ENCODE measurements at regions not wholly inside any gene's neighbourhood (a gene's known extent, or its start where the extent isn't known, plus 50 kb on each side); places are given as distances from the start of the nearest gene placed in this dataset.

DNA sequence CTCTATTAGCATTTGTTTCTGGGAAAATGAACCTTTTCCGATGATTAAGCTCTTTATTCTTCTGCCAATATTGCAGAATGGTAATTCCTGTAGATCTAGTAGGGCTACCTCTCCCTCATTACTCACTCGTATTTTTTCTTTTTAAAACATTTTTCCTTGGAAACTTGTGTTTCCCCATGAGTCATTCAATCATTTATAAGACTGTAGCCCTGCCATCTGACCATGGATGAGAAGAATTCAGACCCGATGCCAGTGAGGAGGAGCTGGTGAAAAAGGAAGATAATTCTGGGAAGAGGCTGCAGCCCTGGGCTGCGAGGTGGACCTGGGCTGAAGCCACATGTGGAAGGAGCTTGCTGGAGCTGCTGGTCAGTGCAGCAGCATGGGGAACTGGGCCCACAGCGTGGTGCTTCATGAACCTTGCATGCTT is 242.8 kb downstream of the KLF6 start:
- no peak for DNase-seq (ENCODE audit: low read depth)

DNA sequence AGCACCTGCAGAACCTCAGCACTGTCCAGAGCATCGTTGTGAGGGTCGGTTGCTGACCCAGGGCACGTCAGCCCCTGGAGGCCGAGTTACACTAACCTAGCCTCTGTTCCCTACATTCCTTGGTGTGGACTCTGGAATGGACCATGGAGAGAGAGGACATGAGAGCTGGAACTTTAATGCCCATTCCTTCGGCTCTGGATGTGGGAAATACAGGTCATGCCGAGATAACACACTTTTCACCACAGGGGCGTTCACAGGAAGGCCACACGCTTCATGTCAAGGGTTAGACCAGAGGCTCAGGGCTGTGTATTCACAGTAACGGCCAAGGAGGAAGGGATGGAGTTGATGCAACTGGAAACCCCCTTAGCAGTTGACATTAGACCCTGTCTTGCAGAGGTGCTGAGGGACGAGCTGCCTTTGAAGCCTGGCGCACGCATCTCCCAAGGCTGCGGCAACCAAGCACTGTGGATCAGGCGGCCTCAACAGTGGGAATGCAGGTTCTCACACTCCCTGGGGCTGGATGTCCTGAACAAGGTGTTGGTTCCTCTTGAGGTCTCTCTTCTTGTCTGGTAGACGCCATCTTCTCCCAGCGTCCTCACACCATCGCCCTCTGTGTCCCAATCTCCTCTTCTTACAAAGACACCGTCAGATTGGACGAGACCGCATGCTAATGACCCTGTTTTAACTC is 245.2 kb downstream of the KLF6 start:
- no peak for DNase-seq (ENCODE audit: low read depth)

DNA sequence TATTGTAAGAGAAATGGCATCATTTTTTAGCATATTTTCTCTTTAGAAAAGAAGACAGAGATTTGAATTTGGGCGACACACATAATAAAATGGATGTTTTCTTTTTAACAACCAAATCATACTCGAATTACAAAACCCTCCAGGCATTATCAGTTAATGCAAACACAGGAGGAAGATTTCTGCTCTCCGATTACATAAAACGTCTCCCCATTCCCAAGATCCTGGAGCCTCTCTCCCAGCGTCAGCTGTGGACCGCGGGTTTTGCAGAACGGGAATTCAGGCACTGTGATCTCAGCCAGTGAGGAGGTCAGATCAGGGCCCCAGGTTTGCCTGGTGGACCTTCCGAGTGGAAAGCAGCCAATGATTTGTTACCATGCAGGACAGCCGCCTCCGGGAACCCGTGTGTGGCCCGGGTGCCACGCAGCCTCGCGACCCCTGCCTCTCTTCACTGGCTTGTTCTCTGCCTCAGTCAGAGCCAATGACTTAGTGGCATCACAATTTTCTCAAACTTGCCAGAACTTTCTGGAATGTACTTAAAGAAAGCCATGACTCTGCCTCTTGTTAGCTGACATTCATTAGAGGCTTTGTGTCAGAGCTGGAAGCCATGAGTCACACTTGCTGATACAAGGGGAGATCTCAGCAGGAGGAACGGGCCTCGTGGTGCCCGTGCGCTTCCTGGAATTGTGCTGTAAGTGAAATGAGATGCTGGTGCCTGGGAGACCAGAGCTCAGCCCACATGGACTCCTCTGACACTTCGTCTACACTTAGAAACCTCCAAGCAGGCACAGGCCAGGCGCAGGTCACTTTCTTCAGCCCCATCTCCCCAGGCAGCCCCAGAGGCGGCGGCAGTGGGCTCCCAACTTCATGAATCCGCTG is 246.1 kb downstream of the KLF6 start:
- no peak for DNase-seq (ENCODE audit: low read depth)

DNA sequence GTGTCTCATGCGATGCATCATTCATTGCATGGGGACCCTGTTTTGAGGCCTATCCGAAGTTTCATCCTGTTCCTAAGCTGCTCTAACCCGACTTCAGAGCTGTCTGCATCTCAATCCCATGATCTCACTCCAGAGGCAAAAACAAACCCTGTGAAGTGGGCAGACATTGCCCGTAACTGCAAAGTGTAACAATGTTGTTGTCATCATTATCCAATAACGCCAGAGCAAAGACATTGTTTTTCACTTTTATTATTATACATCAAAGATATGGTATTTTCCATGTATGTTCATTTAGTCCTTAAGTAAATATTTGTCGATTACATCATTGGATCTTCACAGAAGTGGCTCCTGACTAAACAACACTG is 246.7 kb downstream of the KLF6 start:
- no peak for DNase-seq (ENCODE audit: low read depth)

DNA sequence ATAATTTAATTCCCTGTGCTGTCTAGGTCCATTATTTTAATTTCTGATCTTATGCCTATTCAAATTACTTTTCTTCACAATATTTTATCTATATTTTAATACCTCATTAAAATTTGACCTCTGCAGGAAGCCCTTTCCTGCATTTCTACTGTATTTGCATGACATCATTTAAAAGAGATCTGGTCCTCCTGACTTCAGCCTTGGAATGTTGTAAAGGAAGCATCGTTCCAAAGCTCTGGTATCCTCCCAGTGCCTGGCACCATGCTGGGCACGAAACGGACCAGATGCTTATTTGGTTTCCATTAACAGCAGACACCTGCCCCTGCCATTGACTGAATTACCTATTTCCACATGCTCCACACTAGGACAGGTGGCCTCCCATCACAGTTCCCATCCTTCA is 247.5 kb downstream of the KLF6 start:
- DNase-seq (ENCODE audit: low read depth) = no peak

DNA sequence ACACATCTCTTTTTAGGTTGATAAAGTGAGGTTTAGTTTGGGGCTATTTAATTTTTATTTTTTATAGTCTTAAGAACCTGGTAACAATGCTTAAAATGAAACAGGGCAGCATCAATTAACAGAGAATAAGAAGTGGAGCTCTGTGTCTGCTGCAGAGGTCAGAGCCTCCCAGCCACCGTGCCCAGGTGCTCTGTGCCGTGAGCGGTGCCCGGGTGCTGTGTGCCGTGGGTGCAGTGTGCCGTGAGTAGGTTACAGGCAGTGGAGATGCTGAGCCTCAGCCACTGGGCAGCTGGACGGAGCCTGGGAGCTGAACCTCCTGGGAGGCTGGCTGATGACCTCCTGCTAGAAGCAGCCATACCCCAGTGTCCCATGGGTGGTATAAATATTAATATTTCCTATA is 250.0 kb downstream of the KLF6 start:
- DNase-seq (ENCODE audit: low read depth) = no peak

DNA sequence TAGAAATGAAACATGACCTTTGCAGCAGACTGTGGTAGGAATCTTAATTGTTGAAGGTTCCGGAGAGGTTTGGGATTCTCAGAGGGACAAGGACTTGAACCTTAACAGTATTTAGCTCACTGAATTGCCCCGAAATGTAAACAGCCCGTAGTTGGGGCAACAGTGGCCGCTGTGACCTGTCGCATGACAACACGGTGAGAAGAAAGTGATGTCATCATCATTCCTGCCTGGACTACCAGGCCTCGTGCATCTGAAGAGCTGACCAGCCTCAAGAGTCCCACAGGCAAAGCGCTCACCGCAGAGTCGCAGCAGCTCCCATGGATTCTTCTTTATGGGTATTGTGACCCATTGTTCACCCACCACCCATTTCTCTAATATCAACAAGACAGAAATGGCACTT is 250.6 kb downstream of the KLF6 start:
- no peak for DNase-seq (ENCODE audit: low read depth)

DNA sequence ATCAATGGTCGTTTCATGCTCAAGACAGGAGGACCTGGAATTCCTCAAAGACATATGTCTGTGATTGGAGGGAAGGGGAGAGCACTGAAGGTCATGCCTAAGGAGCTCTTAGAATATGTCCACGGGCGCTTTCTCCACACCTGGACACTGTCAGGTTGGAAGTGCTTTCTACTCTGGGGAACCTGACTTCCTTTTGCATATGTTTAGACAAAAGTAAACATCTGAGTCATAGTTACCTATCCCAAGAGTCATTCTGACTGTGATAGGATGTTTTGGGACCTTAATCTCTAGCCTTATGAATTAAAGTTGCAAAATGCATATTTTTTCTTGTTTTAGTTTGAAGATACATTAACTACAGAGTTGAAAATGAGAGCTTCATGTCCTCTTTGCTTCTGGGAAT is 251.7 kb downstream of the KLF6 start:
- no peak for DNase-seq (ENCODE audit: low read depth)

DNA sequence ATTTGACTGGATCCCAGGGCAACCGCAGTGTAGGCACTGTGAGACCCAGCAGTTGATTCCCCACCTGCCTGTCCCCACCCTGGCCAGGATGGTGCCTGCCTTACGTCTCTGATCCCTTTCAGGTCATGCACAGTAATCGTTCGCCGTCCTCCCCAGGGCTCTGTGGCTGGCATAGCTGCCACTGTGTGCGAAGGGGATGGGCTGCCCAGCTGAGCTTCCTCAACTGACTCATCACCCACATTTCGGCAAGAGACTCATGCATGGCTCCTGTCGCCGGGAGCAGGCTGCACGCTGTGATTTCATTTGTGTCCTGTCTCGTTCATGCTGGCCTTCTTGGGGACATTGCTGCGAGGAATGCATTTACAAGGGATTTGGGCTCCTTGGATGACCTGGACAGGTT is 252.4 kb downstream of the KLF6 start:
- no peak for DNase-seq (ENCODE audit: low read depth)

DNA sequence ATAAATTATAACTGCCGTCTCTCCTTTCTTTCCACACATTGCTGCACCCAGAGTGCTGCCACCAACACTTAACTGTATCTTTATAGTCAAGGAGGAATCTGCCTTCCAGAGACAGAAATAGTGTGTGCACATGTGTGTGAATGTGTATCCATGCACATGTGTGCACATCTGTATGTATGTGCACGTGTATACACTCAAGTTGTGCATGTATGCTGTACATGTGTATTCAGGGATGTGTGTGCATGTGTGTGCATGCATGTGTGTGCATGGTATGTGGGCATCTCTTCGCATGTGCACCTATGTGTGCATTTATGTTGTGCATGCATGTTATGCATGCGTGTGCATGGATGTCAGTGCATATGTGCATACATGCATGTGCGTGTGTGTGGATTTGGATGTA is 253.3 kb downstream of the KLF6 start:
- no peak for DNase-seq (ENCODE audit: low read depth)

DNA sequence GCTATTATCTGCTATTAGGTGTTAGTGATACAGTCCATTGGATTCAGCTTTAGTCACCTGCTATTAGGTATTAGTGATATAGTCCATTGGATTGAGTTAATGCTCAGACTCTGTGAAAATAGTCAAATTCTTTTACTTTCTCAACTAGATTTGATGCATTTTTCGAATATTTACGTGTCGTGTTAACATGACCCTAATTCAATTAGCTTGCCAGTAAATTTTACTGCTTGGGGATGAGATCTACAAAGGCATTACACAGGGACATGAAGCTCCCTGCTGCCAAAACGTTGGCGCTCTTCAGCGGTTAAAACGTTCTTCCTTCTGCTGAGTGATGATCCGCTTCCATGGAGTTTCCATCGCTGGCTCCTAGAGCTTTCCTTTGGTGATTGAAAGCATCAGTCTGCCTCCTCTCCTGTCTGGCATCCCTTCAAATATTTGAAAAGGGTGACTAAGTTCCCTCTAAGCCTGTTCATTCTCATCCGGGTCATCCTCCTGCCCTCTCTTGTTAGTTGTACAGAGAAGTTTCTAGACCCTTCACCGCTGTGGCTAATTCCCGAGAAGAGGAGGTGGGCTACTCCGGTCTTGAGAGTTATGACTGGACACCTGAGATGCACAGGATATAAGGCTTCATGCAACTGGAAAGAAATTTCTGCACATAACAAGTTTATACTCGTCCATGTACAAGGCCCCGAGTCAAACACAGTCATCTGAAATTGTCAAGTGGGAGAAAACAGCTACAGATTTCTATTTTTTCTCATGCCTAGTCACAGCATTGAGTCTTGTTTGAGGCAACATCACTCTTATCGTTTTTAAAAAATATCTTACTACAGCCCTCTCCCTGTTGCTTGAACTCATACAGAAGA is 254.0 kb downstream of the KLF6 start:
- no peak for DNase-seq (ENCODE audit: low read depth)

DNA sequence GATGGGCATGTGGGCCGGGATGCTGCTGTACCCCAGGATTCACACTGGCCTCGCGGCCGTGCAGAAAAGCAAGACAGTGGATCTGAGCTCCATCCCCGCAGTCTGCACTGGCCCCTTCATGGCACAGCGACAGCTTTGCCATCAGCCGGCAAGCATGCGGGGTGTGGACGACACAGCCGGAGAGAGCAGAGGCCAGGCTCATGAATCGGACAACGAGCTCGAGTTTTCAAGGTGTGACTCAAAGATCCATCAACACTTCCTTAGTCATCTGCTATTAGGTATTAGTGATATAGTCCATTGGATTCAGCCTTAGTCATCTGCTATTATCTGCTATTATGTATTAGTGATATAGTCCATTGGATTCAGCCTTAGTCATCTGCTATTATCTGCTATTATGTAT is 254.7 kb downstream of the KLF6 start:
- no peak for DNase-seq (ENCODE audit: low read depth)

DNA sequence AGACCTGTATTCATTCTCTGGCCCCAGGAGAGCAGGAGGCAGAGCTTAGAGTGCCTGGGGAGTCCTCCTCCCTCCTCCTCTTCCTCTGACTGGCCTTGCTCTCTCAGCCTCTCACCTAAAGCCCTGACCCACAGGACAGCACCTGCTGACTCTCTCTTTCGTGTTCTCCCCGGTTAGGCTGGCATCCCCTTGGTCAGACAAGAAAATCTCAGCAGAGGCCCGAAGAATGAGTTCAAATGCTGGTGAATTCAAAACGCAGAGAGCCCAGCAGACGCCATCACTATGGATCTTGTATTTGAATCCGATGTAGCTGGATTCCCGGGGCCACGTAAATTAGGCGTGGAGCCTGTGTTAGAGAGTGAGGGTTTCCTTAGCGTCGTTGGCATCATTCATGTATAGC is 255.3 kb downstream of the KLF6 start:
- no peak for DNase-seq (ENCODE audit: low read depth)

DNA sequence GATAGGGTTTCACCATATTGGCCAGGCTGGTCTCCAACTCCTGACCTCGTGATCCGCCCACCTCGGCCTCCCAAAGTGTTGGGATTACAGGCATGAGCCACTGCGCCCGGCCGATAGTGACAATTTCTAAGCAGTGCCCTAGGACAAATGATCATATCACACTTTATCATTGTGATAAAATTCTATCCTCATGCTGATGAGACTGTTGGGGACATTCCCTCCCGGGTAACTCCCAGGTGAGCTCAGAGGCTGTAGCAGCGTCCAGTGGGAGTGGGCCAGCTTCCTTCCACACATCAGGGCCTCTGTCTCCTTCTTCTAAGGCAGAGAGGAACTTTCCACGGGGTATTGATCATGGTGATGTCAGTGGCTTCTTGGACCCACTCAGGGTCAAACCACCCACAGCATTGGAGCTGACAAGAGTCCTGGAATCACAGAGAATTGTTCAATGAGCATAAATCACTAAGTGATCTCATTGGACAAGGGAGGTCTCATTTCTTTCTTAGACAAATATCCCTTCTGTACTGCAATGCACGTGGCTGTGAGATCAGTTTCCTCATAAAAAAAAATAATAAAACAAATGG is 256.1 kb downstream of the KLF6 start:
- no peak for DNase-seq (ENCODE audit: low read depth)

DNA sequence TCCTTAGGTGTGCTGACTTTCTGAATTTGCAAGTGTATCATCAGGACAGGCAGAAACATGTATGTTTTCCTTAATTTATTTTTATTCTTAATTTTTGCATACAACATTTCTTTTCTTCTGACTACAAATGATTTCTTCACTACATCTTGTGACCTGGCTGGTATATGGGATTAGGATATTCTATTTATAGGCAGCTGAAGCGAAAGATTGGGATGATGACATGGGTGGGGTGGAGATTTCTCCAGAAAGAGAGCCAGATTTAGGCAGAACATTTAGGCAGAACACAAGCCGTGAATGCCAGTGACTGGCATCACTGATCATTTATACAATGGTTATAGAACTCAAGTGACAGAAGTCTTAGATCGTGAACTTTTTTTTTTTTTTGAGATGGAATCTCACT is 256.7 kb downstream of the KLF6 start:
- no peak for DNase-seq (ENCODE audit: low read depth)

DNA sequence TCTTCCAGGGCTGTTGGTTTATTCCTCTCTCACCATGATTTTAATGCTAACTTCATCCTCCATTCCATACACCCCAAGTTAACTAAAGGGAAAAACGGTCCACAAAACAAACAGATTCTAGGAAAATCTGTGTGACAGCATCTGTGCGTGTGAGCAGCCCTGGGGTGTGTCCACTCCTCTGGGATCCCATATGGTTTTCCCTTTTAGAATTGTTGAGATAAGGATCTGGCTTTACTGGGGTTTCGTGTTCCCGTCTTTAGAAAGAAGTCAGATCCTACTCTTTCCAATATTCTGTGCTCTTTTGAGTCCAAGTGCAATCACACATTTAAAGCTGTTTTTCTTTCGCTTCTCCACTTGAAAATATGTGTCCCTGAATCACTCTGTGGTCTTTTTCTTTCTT is 257.1 kb downstream of the KLF6 start:
- peak; percentile 11 for DNase-seq (ENCODE audit: low read depth)

DNA sequence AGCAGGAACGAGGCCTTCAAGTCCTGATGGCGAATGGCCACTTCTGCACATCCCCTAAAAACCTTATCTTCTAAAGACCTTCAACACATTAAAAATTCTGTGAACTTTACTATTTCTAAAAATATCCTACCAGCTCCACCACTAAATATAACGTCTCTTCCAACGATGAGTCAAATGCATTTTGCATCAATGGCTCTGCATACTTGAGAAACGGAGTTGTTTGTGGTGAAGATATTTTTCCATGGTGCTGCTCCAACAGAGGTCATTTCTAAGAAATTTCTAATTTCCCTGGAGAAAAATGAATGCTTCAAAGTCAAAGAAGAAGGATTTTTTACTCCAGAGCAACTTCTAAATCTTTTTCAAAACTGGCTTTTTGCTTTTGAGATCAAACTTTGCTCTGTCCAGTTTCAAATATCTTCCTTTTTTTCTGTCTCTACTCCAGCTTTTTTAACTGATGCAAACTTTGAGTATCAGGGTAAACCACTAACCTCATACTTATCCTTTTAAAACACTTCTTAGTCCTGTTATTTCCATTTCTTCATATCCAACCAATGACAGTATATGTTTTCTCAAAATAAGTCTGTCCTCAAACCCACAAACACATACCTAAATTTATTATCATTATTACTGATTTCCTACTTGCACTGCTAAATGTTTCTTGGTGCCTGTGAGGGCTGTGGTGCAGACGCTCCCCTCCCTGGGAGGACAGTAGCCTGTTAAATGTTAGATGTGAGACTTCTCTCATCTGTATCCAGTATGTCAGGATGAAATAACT is 258.1 kb downstream of the KLF6 start:
- peak; percentile 82 for DNase-seq (ENCODE audit: low read depth)

DNA sequence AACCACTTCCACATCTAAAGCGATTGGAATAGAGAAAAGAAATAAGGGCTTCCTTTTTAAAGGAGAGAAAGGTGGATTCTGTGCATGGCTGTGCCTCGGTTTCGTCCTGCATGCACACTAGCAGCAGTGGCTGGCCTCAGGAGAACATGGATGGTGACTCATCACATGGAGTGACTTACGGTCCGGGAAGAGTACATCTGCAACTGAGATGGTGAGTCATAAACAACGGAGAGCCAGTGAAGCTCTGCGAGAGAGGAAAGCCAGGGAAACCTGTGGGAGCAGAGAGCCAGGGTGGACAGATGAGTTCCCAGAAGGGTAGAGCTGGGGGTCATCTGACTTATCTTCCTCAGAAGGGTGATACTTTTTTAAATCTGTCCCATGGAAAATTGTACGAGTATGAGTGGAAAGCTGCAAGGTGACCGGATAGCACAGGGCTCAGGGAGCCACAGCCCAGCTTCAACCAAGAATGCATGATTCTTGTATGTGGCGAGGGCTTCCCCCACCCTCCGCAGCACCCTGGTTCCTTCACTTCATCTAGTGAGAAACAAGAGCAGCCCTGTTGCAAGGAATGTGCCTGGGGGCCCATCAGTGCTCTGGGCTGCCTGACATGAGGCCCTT is 259.1 kb downstream of the KLF6 start:
- DNase-seq (ENCODE audit: low read depth) = no peak

DNA sequence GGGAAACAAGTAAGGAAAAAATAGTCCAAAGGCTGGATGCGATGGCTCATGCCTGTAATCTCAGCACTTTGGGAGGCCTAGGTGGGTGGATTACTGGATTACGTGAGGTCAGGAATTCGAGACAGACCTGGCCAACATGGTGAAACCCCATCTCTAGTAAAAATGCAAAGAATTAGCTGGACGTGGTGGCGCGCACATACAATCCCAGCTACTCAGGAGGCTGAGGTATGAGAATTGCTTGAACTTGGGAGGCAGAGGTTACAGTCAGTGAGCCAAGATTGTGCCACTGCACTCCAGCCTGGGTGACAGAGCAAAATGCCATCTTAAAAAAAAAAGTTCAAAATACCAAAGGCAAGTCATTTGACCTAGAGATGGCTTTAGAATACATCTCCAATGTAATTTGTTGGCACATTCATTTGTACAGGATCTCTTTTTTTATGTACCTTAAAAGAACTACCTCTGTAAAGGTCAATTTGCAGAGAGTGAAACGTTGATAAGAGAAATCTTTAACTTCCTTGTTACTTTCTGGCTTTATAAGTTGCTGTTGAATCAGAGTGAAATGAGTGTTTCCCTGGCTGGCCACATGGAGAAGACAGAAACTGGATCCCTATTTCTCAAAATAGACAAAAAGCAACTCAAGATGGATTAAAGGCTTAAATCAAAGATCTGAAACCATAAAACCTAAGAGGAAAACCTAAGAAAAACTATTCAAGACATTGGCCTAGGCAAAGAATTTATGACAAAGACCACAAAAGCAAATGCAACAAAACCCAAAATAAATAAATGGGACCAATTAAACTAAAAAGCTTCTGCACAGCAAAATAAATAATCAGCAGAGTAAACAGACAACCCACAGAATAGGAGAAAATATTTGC is 260.7 kb downstream of the KLF6 start:
- DNase-seq (ENCODE audit: low read depth) = no peak

Measured in forelimb muscle (tissue), 1 donor.